HepG2 (cell line): ENCODE measurements at regions not wholly inside any gene's neighbourhood (a gene's known extent, or its start where the extent isn't known, plus 50 kb on each side); places are given as distances from the start of the nearest gene placed in this dataset.

ENCODE experiments used
- ATAC-seq: fragments of 200-7000 bp; cut with Tn5 transposase; 3 replicates; pipeline ENCODE4 v1.9.1; 2020; ENCODE audit warnings: mild to moderate bottlenecking, moderate library complexity
- BruUV-seq: library from RNA; stranded (reverse); fragments of 400-500 nt; replicated peaks from 2 replicates; lab custom pipeline; 2021; lab: Mats Ljungman, UMichigan
- CTCF ChIA-PET: fragments of 300-600 bp; formaldehyde crosslinking; extraction: SDS; loops from one replicate; lab custom pipeline; 2021; ENCODE audit warnings: low total read pairs, inconsistent platforms, low intra/inter-chr PET ratio; lab: Yijun Ruan, JAX
- POLR2A ChIA-PET: fragments of 350-600 bp; sonication (Branson Sonifier 250); formaldehyde crosslinking; loops from one replicate; lab custom pipeline; 2020; ENCODE audit warnings: antibody characterized with exemption, inconsistent platforms; lab: Yijun Ruan, JAX
- DNase-seq: peaks from one replicate; pipeline ENCODE4 v3.0.0-alpha.2; 2015; ENCODE audit warnings: low spot score
- FAIRE-seq: peaks from 3 replicates; lab custom pipeline; 2011; peaks lifted over from hg19 to GRCh38; lab: Jason Lieb, UNC
- H2AFZ ChIP-seq: one replicate; pipeline ENCODE4 v1.6.1; 2011; ENCODE audit warnings: low read length, inconsistent platforms
- H3K27ac ChIP-seq: fragments of 300-600 bp; 3 replicates; pipeline ENCODE4 v1.8.0; 2011; ENCODE audit warnings: mixed run types, mild to moderate bottlenecking, mixed read lengths, low read length, inconsistent platforms; ENCODE audit not compliant: insufficient read depth; ENCODE audit errors: extremely low read length
- H3K27me3 ChIP-seq, 2 experiments: fragments of 200-600 bp in 1 of 2; 2 replicates in 1 of 2; 3 replicates in 1 of 2; pipeline versions ENCODE4 v1.6.0 to v1.8.0; 2011; ENCODE audit warnings: low read length in 2 of 2, mild to moderate bottlenecking in 2 of 2, moderate library complexity in 2 of 2, inconsistent platforms in 1 of 2; ENCODE audit not compliant: insufficient read depth in 2 of 2, control insufficient read depth in 1 of 2
- H3K36me3 ChIP-seq, 2 experiments: fragments of 200-600 bp in 1 of 2; replicated peaks in 1 of 2; 2 replicates in 1 of 2; 3 replicates in 1 of 2; pipeline versions ENCODE4 v1.5.1 to v1.8.0; 2011; ENCODE audit warnings: low read length in 2 of 2, inconsistent platforms in 1 of 2; ENCODE audit not compliant: insufficient read depth in 2 of 2, control insufficient read depth in 1 of 2
- H3K4me1 ChIP-seq: 2 replicates; pipeline ENCODE4 v1.5.1; 2012; ENCODE audit warnings: low read length, inconsistent platforms; ENCODE audit not compliant: insufficient read depth
- H3K4me2 ChIP-seq: 2 replicates; pipeline ENCODE4 v1.6.0; 2011; ENCODE audit warnings: low read depth, low read length, inconsistent platforms
- H3K4me3 ChIP-seq, 3 experiments: fragments of 200-600 bp in 1 of 3; sonication (generic), shearing (Covaris generic) in 1 of 3; replicated peaks in 1 of 3; 2 replicates each; pipeline ENCODE4 v1.5.1; 2011 to 2016; ENCODE audit warnings: low read length in 3 of 3, inconsistent platforms in 2 of 3, low read depth in 2 of 3, mild to moderate bottlenecking in 2 of 3, control low read depth in 1 of 3, mixed read lengths in 1 of 3; ENCODE audit not compliant: insufficient read depth in 1 of 3
- H3K79me2 ChIP-seq: one replicate; pipeline ENCODE4 v1.6.1; 2011; ENCODE audit warnings: low read length, inconsistent platforms; ENCODE audit not compliant: insufficient read depth
- H3K9ac ChIP-seq: 2 replicates; pipeline ENCODE4 v1.6.0; 2011; ENCODE audit warnings: mild to moderate bottlenecking, low read depth, low read length, inconsistent platforms; ENCODE audit not compliant: insufficient read depth
- H3K9me3 ChIP-seq: 2 replicates; pipeline ENCODE4 v1.5.1; 2012; ENCODE audit warnings: mild to moderate bottlenecking, low read length
- H4K20me1 ChIP-seq: 2 replicates; pipeline ENCODE4 v1.6.0; 2011; ENCODE audit warnings: inconsistent platforms, mild to moderate bottlenecking, low read length, moderate library complexity; ENCODE audit not compliant: insufficient read depth
- ATF1 ChIP-seq: IDR thresholded peaks from 2 replicates; pipeline ENCODE4 v1.6.1; 2016; ENCODE audit warnings: mild to moderate bottlenecking, control low read depth
- EHMT2 ChIP-seq: fragments of 200-600 bp; sonication (generic); IDR thresholded peaks from 2 replicates; pipeline ENCODE4 v1.7.0; 2017; ENCODE audit warnings: antibody characterized with exemption, low read depth, low read length, borderline replicate concordance
- HDAC2 ChIP-seq: sonication (generic); formaldehyde crosslinking; IDR thresholded peaks from 2 replicates; pipeline ENCODE4 v1.4.0; 2020; ENCODE audit warnings: missing genetic modification reagents
- RAD21 ChIP-seq: fragments of 450-650 bp; formaldehyde crosslinking; IDR thresholded peaks from 2 replicates; pipeline ENCODE4 v1.5.0; 2020; ENCODE audit warnings: mild to moderate bottlenecking
- ZFP36L2 ChIP-seq: sonication (generic); formaldehyde crosslinking; IDR thresholded peaks from 2 replicates; pipeline ENCODE4 v1.4.0; 2020; ENCODE audit warnings: missing genetic modification reagents
- ZNF224 ChIP-seq: sonication (generic); formaldehyde crosslinking; IDR thresholded peaks from 2 replicates; pipeline ENCODE4 v1.5.0; 2020; ENCODE audit warnings: mild to moderate bottlenecking, missing genetic modification reagents
- ZNF773 ChIP-seq: sonication (generic); formaldehyde crosslinking; IDR thresholded peaks from 2 replicates; pipeline ENCODE4 v1.4.0; 2020; ENCODE audit warnings: missing genetic modification reagents, borderline replicate concordance
- WGBS: methylation state at CpG from one replicate; pipeline ENCODE4 v1.1.6; 2017; ENCODE audit warnings: low lambda C conversion rate; 5-methylcytosine and 5-hydroxymethylcytosine counted together
- in situ Hi-C: cut with HindIII; loops from 2 replicates; pipeline ENCODE4 v1.10.0; 2017; ENCODE audit warnings: low pct_unique_long_range_greater_than_20kb; ENCODE audit not compliant: extremely low pct_ligation_motif_present
- intact Hi-C: fragments of 100-400 bp; cut with micrococcal nuclease; formaldehyde crosslinking; loops from one replicate; pipeline ENCODE4 v1.10.0; 2022; ENCODE audit not compliant: unreplicated experiment
- TF ChIP-seq, protein P1 (sequence below): sonication (generic); formaldehyde crosslinking; IDR thresholded peaks from 2 replicates; pipeline ENCODE4 v1.8.1; 2023; ENCODE audit warnings: mild to moderate bottlenecking, missing genetic modification reagents, borderline replicate concordance
- TF ChIP-seq, protein P2 (sequence below): sonication (generic); formaldehyde crosslinking; IDR thresholded peaks from 2 replicates; pipeline ENCODE4 v1.8.1; 2023; ENCODE audit warnings: mild to moderate bottlenecking, moderate library complexity, missing genetic modification reagents
- TF ChIP-seq, protein P3 (sequence below): sonication (generic); formaldehyde crosslinking; IDR thresholded peaks from 2 replicates; pipeline ENCODE4 v1.4.0; 2020; ENCODE audit warnings: missing genetic modification reagents

DNA sequence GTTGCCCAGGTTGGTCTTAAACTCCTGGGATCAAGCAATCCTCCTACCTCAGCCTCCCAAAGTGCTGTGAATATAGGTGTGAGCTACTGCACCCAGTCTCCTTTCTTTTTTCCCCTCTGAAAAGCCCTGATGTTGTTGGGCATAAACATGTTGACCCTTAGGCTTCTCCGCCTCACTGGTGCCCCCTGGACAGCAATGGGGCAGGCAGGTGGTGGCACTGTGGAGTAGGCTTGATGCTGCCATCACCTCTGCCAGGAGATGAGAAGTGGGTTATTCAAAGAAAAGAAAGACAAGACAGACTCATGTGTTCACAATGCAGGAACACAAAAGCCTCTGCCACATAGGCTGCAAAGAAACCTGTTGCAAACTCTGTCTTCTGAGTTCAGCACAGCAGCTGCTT lies 169.9 kb downstream of the EN1 start:
- DNase-seq: no peak
- no peaks in the 10 kb centered on the region for H3K79me2 ChIP-seq
- in situ Hi-C loops: no loop called here
- no peaks in the 10 kb centered on the region for H3K9me3 ChIP-seq
- H3K9ac ChIP-seq: no peak overlapping the region
- no peaks in the 10 kb centered on the region for H4K20me1 ChIP-seq
- no peaks in the 10 kb centered on the region for H3K27me3 ChIP-seq
- H3K27ac ChIP-seq: no peak overlapping the region
- no peak overlapping the region for H2AFZ ChIP-seq
- H3K4me2 ChIP-seq: no peak overlapping the region
- WGBS: 27% methylated on average over 1 of the region's 1 CpG
- no TSS peak for BruUV-seq
- H3K36me3 ChIP-seq: no peaks in the 10 kb centered on the region
- intact Hi-C loops: no loop called here
- no peaks in the 10 kb centered on the region for H3K4me1 ChIP-seq
- TF ChIP-seq ZNF224 (CRISPR knock-in tag) (no peak), ZFP36L2 (CRISPR knock-in tag) (no peak), EHMT2 (no peak), RAD21 (CRISPR knock-in tag) (no peak)
- TF ChIP-seq, all 625 proteins: peak for 0
- no peak overlapping the region for H3K4me3 ChIP-seq
- POLR2A ChIA-PET: no interaction called here
- FAIRE-seq (no peak), ATAC-seq (no peak)
- CTCF ChIA-PET: no interaction called here

DNA sequence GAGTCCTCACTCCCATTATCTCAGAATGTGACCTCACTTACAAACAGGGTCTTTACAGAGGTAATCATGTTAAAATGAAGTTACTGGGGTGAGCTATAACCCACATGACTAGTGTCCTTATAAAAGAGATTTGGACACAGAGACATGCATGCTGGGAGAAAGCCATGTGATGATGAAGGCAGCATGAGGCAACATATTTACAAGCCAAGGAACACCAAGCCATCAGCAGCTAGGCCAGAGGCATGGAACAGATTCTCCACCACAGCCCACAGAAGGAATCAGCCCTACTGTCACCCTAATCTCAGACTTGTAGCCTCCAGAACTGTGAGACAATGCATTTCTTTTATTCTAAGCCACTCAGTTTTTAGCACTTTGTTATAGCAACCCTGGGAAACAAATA lies 171.9 kb downstream of the EN1 start:
- DNase-seq: no peak
- POLR2A ChIA-PET: no interaction called here
- H4K20me1 ChIP-seq: no peaks in the 10 kb centered on the region
- no peak overlapping the region for H2AFZ ChIP-seq
- intact Hi-C loops: no loop called here
- H3K9ac ChIP-seq: no peak overlapping the region
- no peak for ATAC-seq
- H3K9me3 ChIP-seq: no peaks in the 10 kb centered on the region
- in situ Hi-C loops: no loop called here
- no peaks in the 10 kb centered on the region for H3K27me3 ChIP-seq
- CTCF ChIA-PET: no interaction called here
- no peaks in the 10 kb centered on the region for H3K79me2 ChIP-seq
- BruUV-seq: no TSS peak
- H3K27ac ChIP-seq: no peak overlapping the region
- TF ChIP-seq HDAC2 (CRISPR knock-in tag) (no peak), ZNF773 (CRISPR knock-in tag) (no peak), ATF1 (CRISPR knock-in tag) (no peak)
- TF ChIP-seq, protein P1, sequence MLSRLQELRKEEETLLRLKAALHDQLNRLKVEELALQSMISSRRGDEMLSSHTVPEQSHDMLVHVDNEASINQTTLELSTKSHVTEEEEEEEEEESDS (CRISPR knock-in tag): no peak
- TF ChIP-seq, protein P2, sequence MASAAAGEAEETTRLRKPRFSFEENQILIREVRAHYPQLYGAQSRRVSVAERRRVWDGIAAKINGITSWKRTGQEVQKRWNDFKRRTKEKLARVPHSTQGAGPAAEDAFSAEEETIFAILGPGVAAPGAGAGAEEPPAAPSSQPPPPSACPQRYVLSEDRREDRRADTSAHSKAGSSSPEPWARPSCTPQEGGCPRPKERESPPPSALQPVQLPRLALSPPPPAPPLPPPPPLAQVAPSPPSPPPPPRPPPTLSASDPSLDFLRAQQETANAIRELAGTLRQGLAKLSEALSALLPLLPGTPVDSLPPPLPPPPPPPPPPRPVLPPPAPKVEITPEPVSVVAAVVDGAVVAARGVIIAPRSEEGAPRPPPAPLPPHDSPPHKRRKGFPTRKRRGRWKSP (CRISPR knock-in tag): no peak
- TF ChIP-seq, protein P3, sequence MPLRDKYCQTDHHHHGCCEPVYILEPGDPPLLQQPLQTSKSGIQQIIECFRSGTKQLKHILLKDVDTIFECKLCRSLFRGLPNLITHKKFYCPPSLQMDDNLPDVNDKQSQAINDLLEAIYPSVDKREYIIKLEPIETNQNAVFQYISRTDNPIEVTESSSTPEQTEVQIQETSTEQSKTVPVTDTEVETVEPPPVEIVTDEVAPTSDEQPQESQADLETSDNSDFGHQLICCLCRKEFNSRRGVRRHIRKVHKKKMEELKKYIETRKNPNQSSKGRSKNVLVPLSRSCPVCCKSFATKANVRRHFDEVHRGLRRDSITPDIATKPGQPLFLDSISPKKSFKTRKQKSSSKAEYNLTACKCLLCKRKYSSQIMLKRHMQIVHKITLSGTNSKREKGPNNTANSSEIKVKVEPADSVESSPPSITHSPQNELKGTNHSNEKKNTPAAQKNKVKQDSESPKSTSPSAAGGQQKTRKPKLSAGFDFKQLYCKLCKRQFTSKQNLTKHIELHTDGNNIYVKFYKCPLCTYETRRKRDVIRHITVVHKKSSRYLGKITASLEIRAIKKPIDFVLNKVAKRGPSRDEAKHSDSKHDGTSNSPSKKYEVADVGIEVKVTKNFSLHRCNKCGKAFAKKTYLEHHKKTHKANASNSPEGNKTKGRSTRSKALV: no peak
- TF ChIP-seq, all 625 proteins: peak for 0
- H3K4me1 ChIP-seq: no peaks in the 10 kb centered on the region
- no peak overlapping the region for H3K4me2 ChIP-seq
- FAIRE-seq: no peak
- H3K36me3 ChIP-seq: no peaks in the 10 kb centered on the region
- H3K4me3 ChIP-seq: no peak overlapping the region
